WERI-Rb-1 (cell line): ENCODE measurements at regions not wholly inside any gene's neighbourhood (a gene's known extent, or its start where the extent isn't known, plus 50 kb on each side); places are given as distances from the start of the nearest gene placed in this dataset.

Experiments used
- DNase-seq: peaks from one replicate; pipeline ENCODE4 v3.0.0-alpha.2; 2020
- H3K27ac ChIP-seq: fragments of 250-450 bp; sonication (Bioruptor Pico); 2 replicates; pipeline ENCODE4 v1.5.1; 2020; ENCODE audit warnings: mild to moderate bottlenecking, moderate library complexity
- H3K27me3 ChIP-seq: fragments of 250-450 bp; sonication (Bioruptor Pico); 2 replicates; pipeline ENCODE4 v1.5.1; 2021; ENCODE audit warnings: mild to moderate bottlenecking, low read depth, moderate library complexity; ENCODE audit not compliant: insufficient read depth, severe bottlenecking
- H3K36me3 ChIP-seq: fragments of 250-450 bp; sonication (Bioruptor Pico); 2 replicates; pipeline ENCODE4 v1.5.1; 2020; ENCODE audit warnings: mild to moderate bottlenecking, moderate library complexity
- H3K4me3 ChIP-seq: 2 replicates; pipeline ENCODE4 v1.5.1; 2011; ENCODE audit warnings: low read depth, mild to moderate bottlenecking, control low read depth, low read length
- H3K9me3 ChIP-seq: fragments of 250-450 bp; sonication (Bioruptor Pico); 2 replicates; pipeline ENCODE4 v1.5.1; 2021; ENCODE audit warnings: mild to moderate bottlenecking, moderate library complexity; ENCODE audit not compliant: severe bottlenecking
- CTCF ChIP-seq: IDR thresholded peaks from 2 replicates; pipeline ENCODE4 v1.5.1; 2011; ENCODE audit warnings: low read depth, mild to moderate bottlenecking, control low read depth, inconsistent platforms, low read length

GRCh38 chr6:22027040-22027725 lies 269.7 kb downstream of the PRL start:
- DNase-seq, result no peak
- Histone ChIP-seq H3K27ac (no peak overlapping the region), H3K4me3 (no peak overlapping the region)

GRCh38 chr6:22028403-22029090 lies 268.3 kb downstream of the PRL start:
- Histone ChIP-seq H3K27me3 (no peaks in the 10 kb centered on the region), H3K9me3 (peaks cover 5% of the 10 kb centered on the region), H3K36me3 (no peaks in the 10 kb centered on the region), H3K4me3 (no peak overlapping the region), H3K27ac (no peak overlapping the region)
- no peak for TF ChIP-seq CTCF
- no peak for DNase-seq

More at GRCh38 chr6:22027040-22027725, 269.7 kb downstream of the PRL start:
- Histone ChIP-seq H3K36me3 (no peaks in the 10 kb centered on the region), H3K9me3 (peaks cover 5% of the 10 kb centered on the region), H3K27me3 (no peaks in the 10 kb centered on the region)
- no peak for TF ChIP-seq CTCF

- Histone ChIP-seq H3K27me3 (no peaks in the 10 kb centered on the region), H3K27ac (no peak overlapping the region), H3K9me3 (peaks cover 5% of the 10 kb centered on the region), H3K36me3 (no peaks in the 10 kb centered on the region), H3K4me3 (no peak overlapping the region)
- TF ChIP-seq CTCF, result no peak
- DNase-seq, result no peak
Observed at GRCh38 chr6:22029171-22029570, 267.7 kb downstream of the PRL start.

GRCh38 chr6:22030730-22031619 lies 265.9 kb downstream of the PRL start:
- no peak for TF ChIP-seq CTCF
- DNase-seq, result no peak
- Histone ChIP-seq H3K36me3 (no peaks in the 10 kb centered on the region), H3K9me3 (peaks cover 5% of the 10 kb centered on the region), H3K27ac (no peak overlapping the region), H3K4me3 (no peak overlapping the region), H3K27me3 (no peaks in the 10 kb centered on the region)

GRCh38 chr6:22035690-22036089 lies 261.1 kb downstream of the PRL start:
- no peaks in the 10 kb centered on the region for H3K27me3 ChIP-seq
- H3K4me3 ChIP-seq, result no peak overlapping the region
- TF ChIP-seq CTCF, result no peak
- DNase-seq, result no peak
- H3K9me3 ChIP-seq, result peaks cover 8% of the 10 kb centered on the region
- H3K27ac ChIP-seq, result no peak overlapping the region
- H3K36me3 ChIP-seq, result no peaks in the 10 kb centered on the region
